OCI-LY1 (cell line): ENCODE measurements at regions not wholly inside any gene's neighbourhood (a gene's known extent, or its start where the extent isn't known, plus 50 kb on each side); places are given as distances from the start of the nearest gene placed in this dataset.

ENCODE experiments used
- H2AFZ ChIP-seq: fragments of 200-600 bp; sonication (generic), shearing (Covaris generic); 2 replicates; pipeline ENCODE4 v1.6.0; 2014; ENCODE audit warnings: antibody characterized with exemption, mild to moderate bottlenecking, low read length
- H3F3A ChIP-seq: fragments of 200-600 bp; sonication (generic), shearing (Covaris generic); 2 replicates; pipeline ENCODE4 v1.6.0; 2014; ENCODE audit warnings: mild to moderate bottlenecking, antibody characterized with exemption, low read length, moderate library complexity; ENCODE audit not compliant: insufficient read depth
- H3K27ac ChIP-seq: fragments of 200-600 bp; sonication (generic); 2 replicates; pipeline ENCODE4 v1.5.1; 2014; ENCODE audit warnings: low read length, mixed run types, mild to moderate bottlenecking, low read depth; ENCODE audit not compliant: poor library complexity, severe bottlenecking
- H3K27me3 ChIP-seq: fragments of 200-600 bp; sonication (generic); 2 replicates; pipeline ENCODE4 v1.6.0; 2014; ENCODE audit warnings: antibody characterized with exemption, mild to moderate bottlenecking, low read length, moderate library complexity; ENCODE audit not compliant: insufficient read depth
- H3K36me3 ChIP-seq: fragments of 200-600 bp; sonication (generic); 2 replicates; pipeline ENCODE4 v1.6.1; 2014; ENCODE audit warnings: mild to moderate bottlenecking, antibody characterized with exemption, low read length, moderate library complexity, mixed read lengths; ENCODE audit not compliant: insufficient read depth
- H3K4me1 ChIP-seq: fragments of 200-600 bp; sonication (generic); 2 replicates; pipeline ENCODE4 v1.5.1; 2014; ENCODE audit warnings: mild to moderate bottlenecking, low read length, moderate library complexity; ENCODE audit not compliant: insufficient read depth, severe bottlenecking
- H3K4me2 ChIP-seq: fragments of 200-600 bp; sonication (generic), shearing (Covaris generic); 2 replicates; pipeline ENCODE4 v1.6.1; 2014; ENCODE audit warnings: low read length
- H3K4me3 ChIP-seq: fragments of 200-600 bp; sonication (generic); 2 replicates; pipeline ENCODE4 v1.5.1; 2014; ENCODE audit warnings: low read length, low read depth, mild to moderate bottlenecking, mixed read lengths; ENCODE audit not compliant: poor library complexity, severe bottlenecking
- H3K79me2 ChIP-seq: fragments of 200-600 bp; shearing (Covaris generic); 2 replicates; pipeline ENCODE4 v1.6.1; 2016; ENCODE audit warnings: mixed run types, low read length, mixed read lengths; ENCODE audit not compliant: insufficient read depth
- H3K9ac ChIP-seq: fragments of 200-600 bp; sonication (generic), shearing (Covaris generic); 2 replicates; pipeline ENCODE4 v1.6.1; 2014; ENCODE audit warnings: mild to moderate bottlenecking, low read length, mixed read lengths
- H3K9me2 ChIP-seq: fragments of 200-600 bp; sonication (generic), shearing (Covaris generic); 2 replicates; pipeline ENCODE4 v1.6.1; 2014; ENCODE audit warnings: low read depth, mild to moderate bottlenecking, low read length, mixed read lengths
- H3K9me3 ChIP-seq: fragments of 200-600 bp; shearing (Covaris generic); 2 replicates; pipeline ENCODE4 v1.6.1; 2014; ENCODE audit warnings: low read length, mixed read lengths
- H4K20me1 ChIP-seq: fragments of 200-600 bp; sonication (generic), shearing (Covaris generic); 2 replicates; pipeline ENCODE4 v1.6.0; 2016; ENCODE audit warnings: mild to moderate bottlenecking, low read length; ENCODE audit not compliant: insufficient read depth
- CTCF ChIP-seq: fragments of 200-600 bp; sonication (generic), shearing (Covaris generic); IDR thresholded peaks from 2 replicates; pipeline ENCODE4 v1.5.1; 2017; ENCODE audit warnings: mild to moderate bottlenecking, antibody characterized with exemption, low read length, moderate library complexity, mixed read lengths
- EZH2 ChIP-seq: fragments of 200-600 bp; sonication (generic), shearing (Covaris generic); IDR thresholded peaks from 2 replicates; pipeline ENCODE4 v1.8.0; 2017; ENCODE audit warnings: borderline replicate concordance, mixed run types, mild to moderate bottlenecking, antibody characterized with exemption, low read length, moderate library complexity, mixed read lengths

- H3F3A ChIP-seq: no peaks in the 10 kb centered on the region
- no peaks in the 10 kb centered on the region for H3K4me1 ChIP-seq
- no peak overlapping the region for H3K4me3 ChIP-seq
- H3K9me3 ChIP-seq: no peaks in the 10 kb centered on the region
- no peak overlapping the region for H3K4me2 ChIP-seq
- no peak for TF ChIP-seq EZH2
- no peak for TF ChIP-seq CTCF
- H3K36me3 ChIP-seq: no peaks in the 10 kb centered on the region
- no peak overlapping the region for H3K27ac ChIP-seq
- H4K20me1 ChIP-seq: no peaks in the 10 kb centered on the region
- no peaks in the 10 kb centered on the region for H3K27me3 ChIP-seq
- no peaks in the 10 kb centered on the region for H3K9me2 ChIP-seq
- no peak overlapping the region for H2AFZ ChIP-seq
- H3K79me2 ChIP-seq: no peaks in the 10 kb centered on the region
- H3K9ac ChIP-seq: no peak overlapping the region
Observed at GRCh38 chr13:34654203-34654602, 287.9 kb upstream of the NBEA start.

- Histone ChIP-seq H4K20me1 (no peaks in the 10 kb centered on the region), H3K9me2 (no peaks in the 10 kb centered on the region), H3K27me3 (no peaks in the 10 kb centered on the region), H3K79me2 (no peaks in the 10 kb centered on the region), H3K4me1 (no peaks in the 10 kb centered on the region), H3K36me3 (no peaks in the 10 kb centered on the region), H3K4me3 (no peak overlapping the region), H3F3A (no peaks in the 10 kb centered on the region), H3K9me3 (no peaks in the 10 kb centered on the region), H2AFZ (no peak overlapping the region), H3K9ac (no peak overlapping the region), H3K27ac (no peak overlapping the region), H3K4me2 (no peak overlapping the region)
- no peak for TF ChIP-seq EZH2
- TF ChIP-seq CTCF: no peak
Observed at GRCh38 chr13:34654647-34655046, 287.4 kb upstream of the NBEA start.

GRCh38 chr13:34655554-34655953, 286.5 kb upstream of the NBEA start:
- Histone ChIP-seq H3K9me3 (no peaks in the 10 kb centered on the region), H3K9me2 (no peaks in the 10 kb centered on the region), H3K27me3 (no peaks in the 10 kb centered on the region), H4K20me1 (no peaks in the 10 kb centered on the region), H3F3A (no peaks in the 10 kb centered on the region), H3K79me2 (no peaks in the 10 kb centered on the region), H3K27ac (no peak overlapping the region), H3K4me3 (no peak overlapping the region), H2AFZ (no peak overlapping the region), H3K4me1 (no peaks in the 10 kb centered on the region), H3K9ac (no peak overlapping the region), H3K36me3 (no peaks in the 10 kb centered on the region), H3K4me2 (no peak overlapping the region)
- TF ChIP-seq EZH2 (no peak), CTCF (no peak)
